IPS-18c (cell line): ENCODE measurements at regions not wholly inside any gene's neighbourhood (a gene's known extent, or its start where the extent isn't known, plus 50 kb on each side); places are given as distances from the start of the nearest gene placed in this dataset.
"Not testable (repeated sequence)": the region's sequence is repeated elsewhere in the genome, so short reads cannot be mapped to it uniquely, and the experiment has no call there.

Experiments used
- H3K4me3 ChIP-seq: 2 replicates; pipeline ENCODE4 v1.7.0; 2013; ENCODE audit warnings: low read depth, mild to moderate bottlenecking, low read length, moderate library complexity; ENCODE audit not compliant: insufficient read depth
- H3K9me3 ChIP-seq: one replicate; pipeline ENCODE4 v1.6.1; 2013; ENCODE audit warnings: mild to moderate bottlenecking, low read length, moderate library complexity; ENCODE audit not compliant: control insufficient read depth, insufficient read depth

- H3K9me3 ChIP-seq, H3K4me3 ChIP-seq: not testable (repeated sequence)
Observed at GRCh38 chr2:22984152-22984551, 400.8 kb upstream of the KLHL29 start.

GRCh38 chr2:22990246-22990645 lies 394.7 kb upstream of the KLHL29 start:
- Histone ChIP-seq H3K9me3 (no peaks in the 10 kb centered on the region), H3K4me3 (no peak overlapping the region)

- H3K4me3 ChIP-seq = no peak overlapping the region
Observed at GRCh38 chr2:22991844-22992243, 393.1 kb upstream of the KLHL29 start.

GRCh38 chr2:22992441-22992840 lies 392.5 kb upstream of the KLHL29 start:
- no peak overlapping the region for H3K4me3 ChIP-seq
- no peaks in the 10 kb centered on the region for H3K9me3 ChIP-seq

More at GRCh38 chr2:22991844-22992243, 393.1 kb upstream of the KLHL29 start:
- H3K9me3 ChIP-seq = no peaks in the 10 kb centered on the region

- Histone ChIP-seq H3K4me3 (no peak overlapping the region), H3K9me3 (no peaks in the 10 kb centered on the region)
Observed at GRCh38 chr2:22993250-22993649, 391.7 kb upstream of the KLHL29 start.

GRCh38 chr2:22995576-22995975 lies 389.4 kb upstream of the KLHL29 start:
- Histone ChIP-seq H3K4me3 (no peak overlapping the region), H3K9me3 (no peaks in the 10 kb centered on the region)

- no peaks in the 10 kb centered on the region for H3K9me3 ChIP-seq
- no peak overlapping the region for H3K4me3 ChIP-seq
Observed at GRCh38 chr2:22996911-22997310, 388.1 kb upstream of the KLHL29 start.

GRCh38 chr2:22998359-22998758 lies 386.6 kb upstream of the KLHL29 start:
- Histone ChIP-seq H3K4me3 (no peak overlapping the region), H3K9me3 (no peaks in the 10 kb centered on the region)

GRCh38 chr2:22999951-23000350 lies 385.0 kb upstream of the KLHL29 start:
- H3K4me3 ChIP-seq = no peak overlapping the region
- no peaks in the 10 kb centered on the region for H3K9me3 ChIP-seq

GRCh38 chr2:23002234-23002633 lies 382.7 kb upstream of the KLHL29 start:
- Histone ChIP-seq H3K9me3 (no peaks in the 10 kb centered on the region), H3K4me3 (no peak overlapping the region)

GRCh38 chr2:23005469-23005868 lies 379.5 kb upstream of the KLHL29 start:
- H3K9me3 ChIP-seq = peaks cover 2% of the 10 kb centered on the region
- no peak overlapping the region for H3K4me3 ChIP-seq

- Histone ChIP-seq H3K4me3 (no peak overlapping the region), H3K9me3 (peaks cover 2% of the 10 kb centered on the region)
Observed at GRCh38 chr2:23007631-23008235, 377.2 kb upstream of the KLHL29 start.

- no peak overlapping the region for H3K4me3 ChIP-seq
Observed at GRCh38 chr2:23008440-23008839, 376.5 kb upstream of the KLHL29 start.

GRCh38 chr2:23008951-23009350 lies 376.0 kb upstream of the KLHL29 start:
- no peak overlapping the region for H3K4me3 ChIP-seq
- peaks cover 2% of the 10 kb centered on the region for H3K9me3 ChIP-seq

More at GRCh38 chr2:23008440-23008839, 376.5 kb upstream of the KLHL29 start:
- H3K9me3 ChIP-seq = peaks cover 2% of the 10 kb centered on the region

GRCh38 chr2:23009545-23010149 lies 375.3 kb upstream of the KLHL29 start:
- Histone ChIP-seq H3K9me3 (peaks cover 2% of the 10 kb centered on the region), H3K4me3 (no peak overlapping the region)

GRCh38 chr2:23012499-23012898 lies 372.5 kb upstream of the KLHL29 start:
- no peak overlapping the region for H3K4me3 ChIP-seq
- peaks cover 2% of the 10 kb centered on the region for H3K9me3 ChIP-seq

- Histone ChIP-seq H3K4me3 (no peak overlapping the region), H3K9me3 (no peaks in the 10 kb centered on the region)
Observed at GRCh38 chr2:23015651-23016200, 369.3 kb upstream of the KLHL29 start.

GRCh38 chr2:23019476-23019875 lies 365.5 kb upstream of the KLHL29 start:
- no peaks in the 10 kb centered on the region for H3K9me3 ChIP-seq
- no peak overlapping the region for H3K4me3 ChIP-seq
